ENCODE measurements at regions not wholly inside any gene's neighbourhood (a gene's known extent, or its start where the extent isn't known, plus 50 kb on each side); places are given as distances from the start of the nearest gene placed in this dataset.

- Mint-ChIP-seq H3K36me3 (ENCODE audit: low read depth) (no peaks in the 10 kb centered on the region), H3K4me3 (no peak overlapping the region), H3K27ac (no peak overlapping the region), H3K4me1 (ENCODE audit: low read depth) (no peaks in the 10 kb centered on the region), H3K9me3 (ENCODE audit: insufficient read depth) (peaks cover 4% of the 10 kb centered on the region), H3K27me3 (ENCODE audit: low read depth) (no peaks in the 10 kb centered on the region)
- ChIA-PET CTCF (no interaction called here), POLR2A (no interaction called here)
- DNase-seq = no peak
- no peak for ATAC-seq
Observed at GRCh38 chr2:220531216-220531615, 903.8 kb downstream of the SLC4A3 start.

- no peaks in the 10 kb centered on the region for H3K27me3 Mint-ChIP-seq (ENCODE audit: low read depth)
- ChIA-PET POLR2A (no interaction called here), CTCF (no interaction called here)
Observed at GRCh38 chr2:220533485-220533884, 906.1 kb downstream of the SLC4A3 start.

GRCh38 chr2:220539481-220539880, 912.1 kb downstream of the SLC4A3 start:
- H3K36me3 Mint-ChIP-seq (ENCODE audit: low read depth) = no peaks in the 10 kb centered on the region
- POLR2A ChIA-PET = no interaction called here
- no peaks in the 10 kb centered on the region for H3K4me1 Mint-ChIP-seq (ENCODE audit: low read depth)
- ATAC-seq = no peak
- H3K27ac Mint-ChIP-seq = no peak overlapping the region
- CTCF ChIA-PET = no interaction called here
- H3K27me3 Mint-ChIP-seq (ENCODE audit: low read depth) = no peaks in the 10 kb centered on the region
- no peak for DNase-seq
- H3K4me3 Mint-ChIP-seq = no peak overlapping the region
- H3K9me3 Mint-ChIP-seq (ENCODE audit: insufficient read depth) = peaks cover 5% of the 10 kb centered on the region

More at GRCh38 chr2:220533485-220533884, 906.1 kb downstream of the SLC4A3 start:
- H3K4me1 Mint-ChIP-seq (ENCODE audit: low read depth) = no peaks in the 10 kb centered on the region
- ATAC-seq (no peak), DNase-seq (no peak)
- peaks cover 4% of the 10 kb centered on the region for H3K9me3 Mint-ChIP-seq (ENCODE audit: insufficient read depth)
- H3K4me3 Mint-ChIP-seq = no peak overlapping the region
- no peaks in the 10 kb centered on the region for H3K36me3 Mint-ChIP-seq (ENCODE audit: low read depth)
- no peak overlapping the region for H3K27ac Mint-ChIP-seq

GRCh38 chr2:220544049-220544448, 916.6 kb downstream of the SLC4A3 start:
- Mint-ChIP-seq H3K27ac (no peak overlapping the region), H3K4me3 (no peak overlapping the region), H3K4me1 (ENCODE audit: low read depth) (no peaks in the 10 kb centered on the region), H3K9me3 (ENCODE audit: insufficient read depth) (peaks cover 5% of the 10 kb centered on the region), H3K36me3 (ENCODE audit: low read depth) (no peaks in the 10 kb centered on the region), H3K27me3 (ENCODE audit: low read depth) (no peaks in the 10 kb centered on the region)
- ATAC-seq (no peak), DNase-seq (no peak)
- ChIA-PET POLR2A (no interaction called here), CTCF (no interaction called here)

GRCh38 chr2:220550995-220551700, 923.7 kb downstream of the SLC4A3 start:
- Mint-ChIP-seq H3K27me3 (ENCODE audit: low read depth) (no peaks in the 10 kb centered on the region), H3K27ac (no peak overlapping the region), H3K4me3 (no peak overlapping the region), H3K4me1 (ENCODE audit: low read depth) (no peaks in the 10 kb centered on the region), H3K9me3 (ENCODE audit: insufficient read depth) (no peaks in the 10 kb centered on the region), H3K36me3 (ENCODE audit: low read depth) (no peaks in the 10 kb centered on the region)
- CTCF ChIA-PET = no interaction called here
- no peak for DNase-seq
- no peak for ATAC-seq
- POLR2A ChIA-PET = no interaction called here

- no peaks in the 10 kb centered on the region for H3K27me3 Mint-ChIP-seq (ENCODE audit: low read depth)
- ATAC-seq (no peak), DNase-seq (no peak)
Observed at GRCh38 chr2:220552790-220553535, 925.5 kb downstream of the SLC4A3 start.

GRCh38 chr2:220555961-220556630, 928.7 kb downstream of the SLC4A3 start:
- H3K4me1 Mint-ChIP-seq (ENCODE audit: low read depth) = no peaks in the 10 kb centered on the region
- no peaks in the 10 kb centered on the region for H3K27me3 Mint-ChIP-seq (ENCODE audit: low read depth)
- ChIA-PET CTCF (no interaction called here), POLR2A (no interaction called here)
- H3K36me3 Mint-ChIP-seq (ENCODE audit: low read depth) = no peaks in the 10 kb centered on the region
- no peaks in the 10 kb centered on the region for H3K9me3 Mint-ChIP-seq (ENCODE audit: insufficient read depth)
- DNase-seq (no peak), ATAC-seq (no peak)
- H3K4me3 Mint-ChIP-seq = no peak overlapping the region
- H3K27ac Mint-ChIP-seq = no peak overlapping the region

More at GRCh38 chr2:220552790-220553535, 925.5 kb downstream of the SLC4A3 start:
- no peak overlapping the region for H3K27ac Mint-ChIP-seq
- no peaks in the 10 kb centered on the region for H3K9me3 Mint-ChIP-seq (ENCODE audit: insufficient read depth)
- H3K36me3 Mint-ChIP-seq (ENCODE audit: low read depth) = no peaks in the 10 kb centered on the region
- CTCF ChIA-PET = no interaction called here
- no peak overlapping the region for H3K4me3 Mint-ChIP-seq
- H3K4me1 Mint-ChIP-seq (ENCODE audit: low read depth) = no peaks in the 10 kb centered on the region
- POLR2A ChIA-PET = no interaction called here

- Mint-ChIP-seq H3K4me1 (ENCODE audit: low read depth) (no peaks in the 10 kb centered on the region), H3K27ac (no peak overlapping the region), H3K9me3 (ENCODE audit: insufficient read depth) (no peaks in the 10 kb centered on the region), H3K4me3 (no peak overlapping the region), H3K27me3 (ENCODE audit: low read depth) (no peaks in the 10 kb centered on the region), H3K36me3 (ENCODE audit: low read depth) (no peaks in the 10 kb centered on the region)
- ATAC-seq = no peak
- ChIA-PET POLR2A (no interaction called here), CTCF (no interaction called here)
- no peak for DNase-seq
Observed at GRCh38 chr2:220556658-220557057, 929.2 kb downstream of the SLC4A3 start.

- CTCF ChIA-PET = no interaction called here
Observed at GRCh38 chr2:220560192-220560591, 932.8 kb downstream of the SLC4A3 start.

GRCh38 chr2:220562375-220563140, 935.1 kb downstream of the SLC4A3 start:
- no peak overlapping the region for H3K27ac Mint-ChIP-seq
- DNase-seq (no peak), ATAC-seq (no peak)
- H3K9me3 Mint-ChIP-seq (ENCODE audit: insufficient read depth) = no peaks in the 10 kb centered on the region
- POLR2A ChIA-PET = no interaction called here
- no peaks in the 10 kb centered on the region for H3K27me3 Mint-ChIP-seq (ENCODE audit: low read depth)
- H3K4me1 Mint-ChIP-seq (ENCODE audit: low read depth) = no peaks in the 10 kb centered on the region
- no peaks in the 10 kb centered on the region for H3K36me3 Mint-ChIP-seq (ENCODE audit: low read depth)
- CTCF ChIA-PET = no interaction called here
- H3K4me3 Mint-ChIP-seq = no peak overlapping the region

More at GRCh38 chr2:220560192-220560591, 932.8 kb downstream of the SLC4A3 start:
- Mint-ChIP-seq H3K27me3 (ENCODE audit: low read depth) (no peaks in the 10 kb centered on the region), H3K9me3 (ENCODE audit: insufficient read depth) (no peaks in the 10 kb centered on the region), H3K27ac (no peak overlapping the region), H3K36me3 (ENCODE audit: low read depth) (no peaks in the 10 kb centered on the region), H3K4me3 (no peak overlapping the region), H3K4me1 (ENCODE audit: low read depth) (no peaks in the 10 kb centered on the region)
- DNase-seq = no peak
- POLR2A ChIA-PET = no interaction called here
- no peak for ATAC-seq

GRCh38 chr2:220568296-220568695, 940.9 kb downstream of the SLC4A3 start:
- ChIA-PET CTCF (no interaction called here), POLR2A (no interaction called here)
- no peaks in the 10 kb centered on the region for H3K27me3 Mint-ChIP-seq (ENCODE audit: low read depth)
- no peaks in the 10 kb centered on the region for H3K9me3 Mint-ChIP-seq (ENCODE audit: insufficient read depth)
- ATAC-seq (no peak), DNase-seq (no peak)
- no peak overlapping the region for H3K4me3 Mint-ChIP-seq
- no peak overlapping the region for H3K27ac Mint-ChIP-seq
- no peaks in the 10 kb centered on the region for H3K4me1 Mint-ChIP-seq (ENCODE audit: low read depth)
- H3K36me3 Mint-ChIP-seq (ENCODE audit: low read depth) = no peaks in the 10 kb centered on the region
